Thyroid gland (tissue), 4 donors: ENCODE measurements at regions not wholly inside any gene's neighbourhood (a gene's known extent, or its start where the extent isn't known, plus 50 kb on each side); places are given as distances from the start of the nearest gene placed in this dataset.

ENCODE experiments used
- CTCF ChIP-seq, 6 experiments: fragments of 200-600 bp in 3 of 6; fragments of 450-650 bp in 3 of 6; sonication (generic) in 3 of 6; IDR thresholded peaks; one replicate each; pipeline ENCODE4 v1.5.1; 2016 to 2019; ENCODE audit warnings: antibody characterized with exemption in 6 of 6, mild to moderate bottlenecking in 2 of 6, inconsistent platforms in 1 of 6, moderate library complexity in 1 of 6
- POLR2A ChIP-seq, 2 donors: fragments of 450-650 bp; IDR thresholded peaks; one replicate each; pipeline ENCODE4 v1.6.1; 2017; ENCODE audit warnings: antibody characterized with exemption in 2 of 2, mild to moderate bottlenecking in 2 of 2, moderate library complexity in 1 of 2

DNA sequence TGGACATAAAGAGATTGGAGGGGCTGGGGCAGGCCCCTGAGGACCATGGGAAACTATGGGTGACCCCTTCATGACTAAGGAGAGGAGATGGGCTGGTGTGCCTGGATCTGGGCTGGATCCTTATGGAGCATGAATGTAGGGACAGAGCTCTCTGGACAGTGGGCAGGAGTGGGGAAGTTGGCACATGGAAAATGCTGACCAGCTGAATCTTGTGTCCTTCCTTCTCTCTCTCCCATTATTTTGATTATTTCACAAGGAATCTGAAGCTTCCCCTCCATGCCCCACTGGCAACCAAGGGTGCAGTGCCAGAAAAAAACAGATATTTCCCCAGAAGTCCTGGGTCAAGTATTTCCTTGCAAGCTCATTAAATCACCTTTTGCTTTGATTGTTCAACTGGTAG is 175.2 kb downstream of the DHX35 start:
- TF ChIP-seq CTCF (IDR thresholded peaks at IDR 0.05) (no peak), POLR2A (IDR thresholded peaks at IDR 0.05) (no peak)
